ENCODE measurements at regions not wholly inside any gene's neighbourhood (a gene's known extent, or its start where the extent isn't known, plus 50 kb on each side); places are given as distances from the start of the nearest gene placed in this dataset.
"Not testable (repeated sequence)": the region's sequence is repeated elsewhere in the genome, so short reads cannot be mapped to it uniquely, and the experiment has no call there.

- no peaks in the 10 kb centered on the region for H3K36me3 ChIP-seq (ENCODE audit: control insufficient read depth, insufficient read depth, low read length)
- no peak overlapping the region for H3K9ac ChIP-seq (ENCODE audit: low read depth, low read length)
- no peaks in the 10 kb centered on the region for H3K27me3 ChIP-seq (ENCODE audit: control insufficient read depth, insufficient read depth, low read length)
- H3K9me3 ChIP-seq (ENCODE audit: control insufficient read depth, insufficient read depth, low read length), result no peaks in the 10 kb centered on the region
- no peak overlapping the region for H3K4me3 ChIP-seq (ENCODE audit: low read depth, low read length)
- no peak overlapping the region for H3K27ac ChIP-seq (ENCODE audit: low read depth, low read length)
- no peaks in the 10 kb centered on the region for H3K4me1 ChIP-seq (ENCODE audit: control insufficient read depth, insufficient read depth, low read length)
Observed at GRCh38 chr9:7510199-7510598, 289.4 kb downstream of the DMAC1 start.

DNA sequence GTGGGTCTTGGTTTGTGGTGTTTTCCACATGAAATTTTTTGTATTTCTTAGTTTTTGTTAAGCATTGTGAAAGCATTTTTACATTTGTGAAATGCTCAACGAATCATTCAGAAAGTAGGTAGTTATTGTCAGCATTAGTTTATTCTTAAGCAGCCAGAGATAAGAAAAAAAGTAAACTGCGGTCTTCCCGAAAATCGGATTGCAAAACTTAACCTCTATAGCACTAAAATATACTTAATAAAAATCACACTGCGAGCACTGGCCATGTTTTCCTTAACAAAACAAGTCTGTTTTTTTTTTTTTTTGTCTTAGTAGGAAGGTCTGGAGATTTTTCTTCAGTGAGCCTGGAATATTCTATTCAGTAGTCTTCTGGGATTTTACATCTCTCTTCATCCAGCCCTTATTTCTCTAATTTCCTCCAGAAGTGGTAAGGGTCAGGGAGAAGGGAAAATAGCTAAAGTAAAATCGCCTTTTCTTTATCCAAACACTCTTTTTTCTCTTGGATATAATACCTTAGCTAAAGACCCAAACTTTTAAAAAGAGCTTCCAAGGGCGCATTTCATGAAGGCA lies 289.9 kb downstream of the DMAC1 start:
- H3K9me3 ChIP-seq (ENCODE audit: control insufficient read depth, insufficient read depth, low read length), result no peaks in the 10 kb centered on the region
- no peaks in the 10 kb centered on the region for H3K4me1 ChIP-seq (ENCODE audit: control insufficient read depth, insufficient read depth, low read length)
- H3K9ac ChIP-seq (ENCODE audit: low read depth, low read length), result no peak overlapping the region
- no peak overlapping the region for H3K4me3 ChIP-seq (ENCODE audit: low read depth, low read length)
- H3K27ac ChIP-seq (ENCODE audit: low read depth, low read length), result no peak overlapping the region
- no peaks in the 10 kb centered on the region for H3K36me3 ChIP-seq (ENCODE audit: control insufficient read depth, insufficient read depth, low read length)
- H3K27me3 ChIP-seq (ENCODE audit: control insufficient read depth, insufficient read depth, low read length), result no peaks in the 10 kb centered on the region

DNA sequence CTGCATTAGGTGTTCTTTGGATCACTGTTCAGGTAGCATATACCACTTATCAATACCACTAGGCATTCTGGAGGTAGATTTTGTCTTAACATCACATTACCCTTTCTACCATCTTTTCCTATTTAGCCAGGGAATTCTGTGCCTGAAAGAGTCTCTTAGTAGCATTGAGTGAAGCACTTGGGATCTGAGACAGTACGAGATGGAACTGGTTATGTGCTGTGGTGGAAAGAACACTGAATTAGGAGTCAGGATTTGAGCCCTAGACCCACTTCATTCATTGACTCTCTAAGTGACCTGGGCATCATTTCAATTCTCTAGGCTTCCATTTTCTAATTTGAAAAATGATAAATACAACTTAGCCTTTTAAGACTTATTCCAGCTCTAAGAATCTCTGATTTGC lies 291.1 kb downstream of the DMAC1 start:
- H3K4me1 ChIP-seq (ENCODE audit: control insufficient read depth, insufficient read depth, low read length), result no peaks in the 10 kb centered on the region

DNA sequence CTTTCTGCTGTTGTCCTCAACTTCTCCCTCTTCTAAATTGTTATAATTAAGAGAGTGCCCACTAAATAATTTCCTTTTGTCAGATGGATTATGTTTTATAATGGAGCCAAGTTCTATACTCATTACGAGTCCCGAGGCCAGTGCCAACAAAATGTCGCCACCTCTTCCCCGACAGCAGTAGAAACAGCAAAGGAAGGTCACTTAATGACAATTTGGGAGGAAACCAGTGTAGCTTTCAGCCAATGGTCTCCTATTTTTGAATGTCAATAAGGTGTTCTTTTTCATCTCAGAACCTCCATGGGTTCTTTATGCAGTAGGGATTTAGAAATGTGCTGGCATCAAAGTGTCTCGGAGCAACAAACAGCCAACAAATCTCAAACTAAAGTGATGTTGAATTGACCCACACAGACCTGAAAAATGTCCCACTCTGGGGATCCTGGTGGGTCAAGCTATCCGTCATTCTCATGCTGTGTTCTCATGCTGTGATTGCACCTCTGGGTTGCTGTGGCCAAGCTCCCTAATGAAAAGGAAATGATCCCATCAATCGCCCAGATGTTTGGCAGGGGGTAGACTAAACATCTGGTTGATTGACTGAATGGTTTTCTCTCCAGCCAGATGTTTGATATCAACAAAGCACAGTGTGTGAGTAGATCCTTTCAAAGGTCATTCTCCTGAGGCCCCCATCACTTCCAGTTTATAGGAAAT lies 291.9 kb downstream of the DMAC1 start:
- no peaks in the 10 kb centered on the region for H3K9me3 ChIP-seq (ENCODE audit: control insufficient read depth, insufficient read depth, low read length)
- H3K27ac ChIP-seq (ENCODE audit: low read depth, low read length), result no peak overlapping the region
- no peak overlapping the region for H3K4me3 ChIP-seq (ENCODE audit: low read depth, low read length)

More for the DNA sequence above, 291.1 kb downstream of the DMAC1 start:
- Histone ChIP-seq H3K9me3 (ENCODE audit: control insufficient read depth, insufficient read depth, low read length) (no peaks in the 10 kb centered on the region), H3K9ac (ENCODE audit: low read depth, low read length) (no peak overlapping the region), H3K27me3 (ENCODE audit: control insufficient read depth, insufficient read depth, low read length) (no peaks in the 10 kb centered on the region), H3K4me3 (ENCODE audit: low read depth, low read length) (no peak overlapping the region), H3K27ac (ENCODE audit: low read depth, low read length) (no peak overlapping the region), H3K36me3 (ENCODE audit: control insufficient read depth, insufficient read depth, low read length) (no peaks in the 10 kb centered on the region)

GRCh38 chr9:7507026-7507425 lies 292.6 kb downstream of the DMAC1 start:
- H3K9me3 ChIP-seq (ENCODE audit: control insufficient read depth, insufficient read depth, low read length), result no peaks in the 10 kb centered on the region
- H3K36me3 ChIP-seq (ENCODE audit: control insufficient read depth, insufficient read depth, low read length), result no peaks in the 10 kb centered on the region
- H3K27me3 ChIP-seq (ENCODE audit: control insufficient read depth, insufficient read depth, low read length), result no peaks in the 10 kb centered on the region
- no peak overlapping the region for H3K9ac ChIP-seq (ENCODE audit: low read depth, low read length)
- no peak overlapping the region for H3K27ac ChIP-seq (ENCODE audit: low read depth, low read length)
- H3K4me3 ChIP-seq (ENCODE audit: low read depth, low read length), result no peak overlapping the region
- no peaks in the 10 kb centered on the region for H3K4me1 ChIP-seq (ENCODE audit: control insufficient read depth, insufficient read depth, low read length)

More for the DNA sequence above, 291.9 kb downstream of the DMAC1 start:
- Histone ChIP-seq H3K36me3 (ENCODE audit: control insufficient read depth, insufficient read depth, low read length) (no peaks in the 10 kb centered on the region), H3K27me3 (ENCODE audit: control insufficient read depth, insufficient read depth, low read length) (no peaks in the 10 kb centered on the region), H3K4me1 (ENCODE audit: control insufficient read depth, insufficient read depth, low read length) (no peaks in the 10 kb centered on the region), H3K9ac (ENCODE audit: low read depth, low read length) (no peak overlapping the region)

GRCh38 chr9:7500521-7500920 lies 299.1 kb downstream of the DMAC1 start:
- Histone ChIP-seq H3K9me3 (ENCODE audit: control insufficient read depth, insufficient read depth, low read length) (no peaks in the 10 kb centered on the region), H3K36me3 (ENCODE audit: control insufficient read depth, insufficient read depth, low read length) (no peaks in the 10 kb centered on the region), H3K4me3 (ENCODE audit: low read depth, low read length) (no peak overlapping the region), H3K27me3 (ENCODE audit: control insufficient read depth, insufficient read depth, low read length) (no peaks in the 10 kb centered on the region), H3K27ac (ENCODE audit: low read depth, low read length) (no peak overlapping the region), H3K4me1 (ENCODE audit: control insufficient read depth, insufficient read depth, low read length) (no peaks in the 10 kb centered on the region), H3K9ac (ENCODE audit: low read depth, low read length) (no peak overlapping the region)

GRCh38 chr9:7491641-7492040 lies 307.9 kb downstream of the DMAC1 start:
- Histone ChIP-seq H3K27ac (ENCODE audit: low read depth, low read length) (no peak overlapping the region), H3K36me3 (ENCODE audit: control insufficient read depth, insufficient read depth, low read length) (no peaks in the 10 kb centered on the region), H3K4me1 (ENCODE audit: control insufficient read depth, insufficient read depth, low read length) (no peaks in the 10 kb centered on the region), H3K9ac (ENCODE audit: low read depth, low read length) (no peak overlapping the region), H3K4me3 (ENCODE audit: low read depth, low read length) (no peak overlapping the region), H3K9me3 (ENCODE audit: control insufficient read depth, insufficient read depth, low read length) (no peaks in the 10 kb centered on the region), H3K27me3 (ENCODE audit: control insufficient read depth, insufficient read depth, low read length) (no peaks in the 10 kb centered on the region)

DNA sequence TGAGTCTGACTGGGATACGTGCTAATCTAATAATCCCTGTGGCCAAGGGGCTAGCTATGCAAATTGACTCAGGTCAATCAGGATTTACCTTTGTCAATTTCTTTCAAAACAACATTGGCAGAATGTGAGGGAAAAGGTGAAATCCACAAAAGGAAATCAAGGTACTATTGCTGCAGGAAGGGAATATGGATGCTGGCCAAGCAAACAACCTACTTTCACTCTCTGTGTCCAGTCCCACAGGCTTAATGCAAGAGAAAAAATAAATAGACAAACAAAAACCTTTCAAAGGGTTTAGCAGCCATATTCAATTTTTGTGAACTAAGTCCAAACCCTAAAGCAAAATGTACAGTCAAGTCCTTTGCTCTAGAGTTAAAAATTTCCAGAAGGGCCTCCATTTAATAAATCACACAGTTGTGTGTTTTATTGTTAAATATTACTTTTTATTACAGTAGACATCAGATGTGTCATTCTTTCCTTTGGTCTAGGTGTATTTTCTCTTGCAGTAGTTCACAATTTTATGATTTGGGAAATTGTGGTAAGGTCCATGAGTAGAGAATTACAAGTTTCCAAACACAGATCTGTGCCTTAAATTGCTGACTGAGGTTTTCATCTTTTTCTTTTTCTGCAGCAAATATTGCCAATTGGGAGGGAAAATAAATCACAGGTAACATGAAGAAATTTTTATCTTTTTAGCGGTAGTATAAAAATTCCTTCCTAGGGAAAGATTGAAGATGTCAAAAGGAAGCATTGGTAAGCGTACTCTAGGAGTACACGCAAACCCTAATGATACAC lies 309.1 kb downstream of the DMAC1 start:
- H3K9ac ChIP-seq (ENCODE audit: low read depth, low read length), result no peak overlapping the region
- H3K36me3 ChIP-seq (ENCODE audit: control insufficient read depth, insufficient read depth, low read length), result no peaks in the 10 kb centered on the region
- no peaks in the 10 kb centered on the region for H3K27me3 ChIP-seq (ENCODE audit: control insufficient read depth, insufficient read depth, low read length)
- H3K4me3 ChIP-seq (ENCODE audit: low read depth, low read length), result no peak overlapping the region
- no peaks in the 10 kb centered on the region for H3K4me1 ChIP-seq (ENCODE audit: control insufficient read depth, insufficient read depth, low read length)
- H3K9me3 ChIP-seq (ENCODE audit: control insufficient read depth, insufficient read depth, low read length), result no peaks in the 10 kb centered on the region
- no peak overlapping the region for H3K27ac ChIP-seq (ENCODE audit: low read depth, low read length)

GRCh38 chr9:7489036-7489435 lies 310.5 kb downstream of the DMAC1 start:
- Histone ChIP-seq H3K27me3 (ENCODE audit: control insufficient read depth, insufficient read depth, low read length) (no peaks in the 10 kb centered on the region), H3K27ac (ENCODE audit: low read depth, low read length) (no peak overlapping the region), H3K4me1 (ENCODE audit: control insufficient read depth, insufficient read depth, low read length) (no peaks in the 10 kb centered on the region), H3K9ac (ENCODE audit: low read depth, low read length) (no peak overlapping the region), H3K36me3 (ENCODE audit: control insufficient read depth, insufficient read depth, low read length) (no peaks in the 10 kb centered on the region), H3K4me3 (ENCODE audit: low read depth, low read length) (no peak overlapping the region), H3K9me3 (ENCODE audit: control insufficient read depth, insufficient read depth, low read length) (no peaks in the 10 kb centered on the region)

DNA sequence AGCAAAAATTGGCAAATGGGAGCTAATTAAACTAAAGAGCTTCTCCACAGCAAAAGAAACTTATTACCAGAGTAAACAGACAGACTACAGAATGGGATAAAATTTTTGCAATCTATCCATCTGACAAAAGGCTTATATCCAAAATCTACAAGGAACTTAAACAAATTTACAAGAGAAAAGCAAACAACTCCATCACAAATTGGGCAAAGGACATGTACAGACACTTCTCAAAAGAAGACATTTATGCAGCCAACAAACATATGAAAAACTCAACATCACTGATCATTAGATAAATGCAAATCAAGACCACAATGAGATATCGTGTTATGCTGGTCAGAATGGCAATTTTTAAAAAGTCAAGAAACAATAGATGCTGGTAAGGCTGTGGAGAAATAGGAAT lies 315.6 kb downstream of the DMAC1 start:
- H3K9ac ChIP-seq (ENCODE audit: low read depth, low read length); H3K4me3 ChIP-seq (ENCODE audit: low read depth, low read length); H3K27me3 ChIP-seq (ENCODE audit: control insufficient read depth, insufficient read depth, low read length); H3K36me3 ChIP-seq (ENCODE audit: control insufficient read depth, insufficient read depth, low read length); H3K9me3 ChIP-seq (ENCODE audit: control insufficient read depth, insufficient read depth, low read length); H3K4me1 ChIP-seq (ENCODE audit: control insufficient read depth, insufficient read depth, low read length); H3K27ac ChIP-seq (ENCODE audit: low read depth, low read length): not testable (repeated sequence)

GRCh38 chr9:7481570-7481969 lies 318.0 kb downstream of the DMAC1 start:
- Histone ChIP-seq H3K4me1 (ENCODE audit: control insufficient read depth, insufficient read depth, low read length) (no peaks in the 10 kb centered on the region), H3K27me3 (ENCODE audit: control insufficient read depth, insufficient read depth, low read length) (no peaks in the 10 kb centered on the region), H3K4me3 (ENCODE audit: low read depth, low read length) (no peak overlapping the region), H3K9ac (ENCODE audit: low read depth, low read length) (no peak overlapping the region), H3K27ac (ENCODE audit: low read depth, low read length) (no peak overlapping the region), H3K9me3 (ENCODE audit: control insufficient read depth, insufficient read depth, low read length) (no peaks in the 10 kb centered on the region), H3K36me3 (ENCODE audit: control insufficient read depth, insufficient read depth, low read length) (no peaks in the 10 kb centered on the region)

All from HUES48 (cell line).